ENCODE measurements at regions not wholly inside any gene's neighbourhood (a gene's known extent, or its start where the extent isn't known, plus 50 kb on each side); places are given as distances from the start of the nearest gene placed in this dataset.

DNA sequence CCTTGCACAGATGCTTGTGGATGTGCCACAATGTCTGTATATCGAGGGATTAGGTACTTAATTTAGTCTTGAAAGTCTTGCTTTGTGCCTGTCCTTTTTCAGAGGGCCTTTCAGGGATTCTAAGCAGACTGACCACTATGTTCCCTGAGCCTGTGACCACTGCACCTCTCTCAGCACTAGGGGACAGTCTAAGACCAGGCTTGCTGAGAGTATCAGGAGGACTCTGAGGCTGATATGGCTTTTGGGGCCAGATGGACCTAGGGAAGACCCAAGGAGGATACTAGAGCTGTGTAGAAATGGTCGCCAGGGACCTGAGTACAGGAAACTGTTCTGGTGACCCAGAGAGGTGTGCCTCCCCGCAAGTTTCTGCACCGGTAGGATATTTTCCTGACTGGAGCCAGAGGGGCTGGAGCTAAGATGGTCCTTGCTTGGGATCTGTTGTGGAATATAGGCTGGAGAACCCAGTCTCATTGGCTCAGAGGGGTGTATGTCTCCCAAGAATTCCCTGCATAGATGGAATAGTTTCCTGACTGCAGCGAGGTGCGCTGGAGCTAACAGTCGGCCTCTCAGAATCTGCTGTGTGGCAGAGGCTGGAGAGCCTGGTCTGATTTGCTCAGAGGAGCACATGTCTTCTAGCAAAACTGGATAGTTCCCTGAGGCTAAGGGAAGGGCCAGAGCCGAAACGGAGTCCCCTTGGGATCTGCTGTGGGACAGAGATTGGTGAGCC, 213.2 kb upstream of the DCBLD2 start:
- ChIA-PET CTCF (interaction anchor here (0.7 to 2.5 kb wide), 19 partner anchors 20 to 674 kb away, joined by 3 to 16 read pairs (median 4); no protein-coding TSS in a partner anchor), POLR2A (interaction anchor here (1.2 kb wide), 1 partner anchor 14 kb away, joined by 3 read pairs; no protein-coding TSS in a partner anchor)
- no peaks in the 10 kb centered on the region for H3K4me1 Mint-ChIP-seq (ENCODE audit: insufficient read depth, unreplicated experiment)
- no TSS peak for BruUV-seq (replicated peaks)
- no peak overlapping the region for H3K27ac Mint-ChIP-seq (ENCODE audit: low read depth, unreplicated experiment)
- H3K36me3 Mint-ChIP-seq (ENCODE audit: insufficient read depth, unreplicated experiment): no peaks in the 10 kb centered on the region
- no peaks in the 10 kb centered on the region for H3K27me3 Mint-ChIP-seq (ENCODE audit: insufficient read depth, unreplicated experiment)
- TF ChIP-seq, protein P1, sequence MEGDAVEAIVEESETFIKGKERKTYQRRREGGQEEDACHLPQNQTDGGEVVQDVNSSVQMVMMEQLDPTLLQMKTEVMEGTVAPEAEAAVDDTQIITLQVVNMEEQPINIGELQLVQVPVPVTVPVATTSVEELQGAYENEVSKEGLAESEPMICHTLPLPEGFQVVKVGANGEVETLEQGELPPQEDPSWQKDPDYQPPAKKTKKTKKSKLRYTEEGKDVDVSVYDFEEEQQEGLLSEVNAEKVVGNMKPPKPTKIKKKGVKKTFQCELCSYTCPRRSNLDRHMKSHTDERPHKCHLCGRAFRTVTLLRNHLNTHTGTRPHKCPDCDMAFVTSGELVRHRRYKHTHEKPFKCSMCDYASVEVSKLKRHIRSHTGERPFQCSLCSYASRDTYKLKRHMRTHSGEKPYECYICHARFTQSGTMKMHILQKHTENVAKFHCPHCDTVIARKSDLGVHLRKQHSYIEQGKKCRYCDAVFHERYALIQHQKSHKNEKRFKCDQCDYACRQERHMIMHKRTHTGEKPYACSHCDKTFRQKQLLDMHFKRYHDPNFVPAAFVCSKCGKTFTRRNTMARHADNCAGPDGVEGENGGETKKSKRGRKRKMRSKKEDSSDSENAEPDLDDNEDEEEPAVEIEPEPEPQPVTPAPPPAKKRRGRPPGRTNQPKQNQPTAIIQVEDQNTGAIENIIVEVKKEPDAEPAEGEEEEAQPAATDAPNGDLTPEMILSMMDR (IDR thresholded peaks at IDR 0.05; ENCODE audit: unreplicated experiment): peak; percentile 82
- intact Hi-C loops (cut with micrococcal nuclease): loop anchor here (1.0 to 10.0 kb wide), 8 partner anchors 59 to 693 kb away; partner anchors contain the start of gene COL8A1
- no peak overlapping the region for H3K4me3 Mint-ChIP-seq (ENCODE audit: unreplicated experiment)
- H3K9me3 Mint-ChIP-seq (ENCODE audit: unreplicated experiment): no peaks in the 10 kb centered on the region
- peak; percentile 76 for DNase-seq (ENCODE audit: unreplicated experiment)

DNA sequence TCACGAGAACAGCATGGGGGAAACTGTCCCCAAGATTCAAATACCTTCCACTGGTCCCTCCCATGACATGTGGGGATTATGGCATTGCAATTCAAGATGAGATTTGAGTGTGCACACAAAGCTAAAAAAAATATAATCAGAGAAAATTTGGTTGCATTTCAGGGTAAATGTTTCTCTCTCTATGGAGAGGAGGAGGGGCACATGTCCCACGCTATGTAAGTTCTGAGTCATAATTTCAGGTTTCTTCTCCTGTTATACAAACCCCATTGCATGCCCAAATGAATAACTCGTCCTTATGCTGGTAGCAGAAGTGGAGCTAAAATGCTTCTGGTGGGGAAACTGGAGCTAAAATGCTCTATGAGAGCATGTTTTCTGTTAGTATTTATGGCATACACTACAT, 209.7 kb upstream of the DCBLD2 start:
- no peak overlapping the region for H3K27ac Mint-ChIP-seq (ENCODE audit: low read depth, unreplicated experiment)
- POLR2A ChIA-PET: no interaction called here
- no peak overlapping the region for H3K4me3 Mint-ChIP-seq (ENCODE audit: unreplicated experiment)

DNA sequence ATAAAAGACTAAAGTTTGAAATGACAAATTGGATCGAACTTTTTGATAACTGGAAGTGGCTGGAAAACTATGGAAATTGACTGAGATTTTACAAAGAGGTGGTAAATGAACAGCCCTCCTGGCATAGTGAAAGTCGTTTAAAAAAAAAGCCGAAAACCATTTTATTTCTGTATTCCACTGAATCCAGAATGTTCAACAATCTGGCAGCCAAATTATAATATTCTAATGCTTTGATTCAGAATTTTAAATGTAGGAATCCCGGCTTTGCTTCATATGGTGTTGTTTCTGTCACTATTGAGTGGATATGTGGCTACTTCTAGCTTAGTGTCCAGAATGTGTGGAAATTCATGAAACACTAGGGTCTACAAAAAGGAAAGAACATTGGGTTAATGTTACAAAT, 208.9 kb upstream of the DCBLD2 start:
- Mint-ChIP-seq H3K4me3 (ENCODE audit: unreplicated experiment) (no peak overlapping the region), H3K4me1 (ENCODE audit: insufficient read depth, unreplicated experiment) (peaks cover 11% of the 10 kb centered on the region), H3K36me3 (ENCODE audit: insufficient read depth, unreplicated experiment) (no peaks in the 10 kb centered on the region), H3K9me3 (ENCODE audit: unreplicated experiment) (no peaks in the 10 kb centered on the region), H3K27ac (ENCODE audit: low read depth, unreplicated experiment) (no peak overlapping the region), H3K27me3 (ENCODE audit: insufficient read depth, unreplicated experiment) (no peaks in the 10 kb centered on the region)
- no TSS peak for BruUV-seq (replicated peaks)
- no peak for DNase-seq (ENCODE audit: unreplicated experiment)
- TF ChIP-seq, protein P1 (IDR thresholded peaks at IDR 0.05; ENCODE audit: unreplicated experiment): no peak
- ChIA-PET POLR2A (no interaction called here), CTCF (interaction anchor here (0.7 to 1.2 kb wide), 3 partner anchors 18 to 1937 kb away, joined by 3 read pairs; no protein-coding TSS in a partner anchor)
- intact Hi-C loops (cut with micrococcal nuclease): loop anchor here (5.0 to 10.0 kb wide), 3 partner anchors 384 to 697 kb away; partner anchors contain the start of gene COL8A1

More for the DNA sequence above, 209.7 kb upstream of the DCBLD2 start:
- peaks cover 11% of the 10 kb centered on the region for H3K4me1 Mint-ChIP-seq (ENCODE audit: insufficient read depth, unreplicated experiment)
- no peaks in the 10 kb centered on the region for H3K27me3 Mint-ChIP-seq (ENCODE audit: insufficient read depth, unreplicated experiment)
- H3K36me3 Mint-ChIP-seq (ENCODE audit: insufficient read depth, unreplicated experiment): no peaks in the 10 kb centered on the region
- H3K9me3 Mint-ChIP-seq (ENCODE audit: unreplicated experiment): no peaks in the 10 kb centered on the region
- DNase-seq (ENCODE audit: unreplicated experiment): peak; percentile 35
- BruUV-seq (replicated peaks): no TSS peak
- intact Hi-C loops (cut with micrococcal nuclease): loop anchor here (5.0 to 10.0 kb wide), 3 partner anchors 384 to 696 kb away; partner anchors contain the start of gene COL8A1
- TF ChIP-seq, protein P1 (IDR thresholded peaks at IDR 0.05; ENCODE audit: unreplicated experiment): no peak
- CTCF ChIA-PET: interaction anchor here (0.6 to 1.2 kb wide), 5 partner anchors 17 to 809 kb away, joined by 3 to 4 read pairs (median 3); no protein-coding TSS in a partner anchor

DNA sequence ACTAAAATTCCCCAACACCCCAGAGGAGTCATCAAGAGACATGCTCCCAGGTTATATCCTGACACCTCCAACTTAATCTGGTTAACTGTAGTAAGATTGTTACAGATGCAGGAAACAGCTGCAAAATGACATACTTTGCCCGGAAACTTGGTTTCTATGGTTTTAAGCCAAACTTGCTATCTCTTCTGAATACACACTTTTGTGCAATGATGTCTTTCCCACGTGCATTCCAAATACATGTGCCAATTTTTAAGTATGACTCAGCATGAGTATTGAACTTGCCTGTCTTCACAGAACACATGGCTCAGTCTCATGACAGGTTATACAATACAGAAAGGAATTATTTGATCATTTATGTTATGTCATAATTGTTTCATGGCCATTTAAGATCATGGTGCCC, 207.0 kb upstream of the DCBLD2 start:
- no peaks in the 10 kb centered on the region for H3K36me3 Mint-ChIP-seq (ENCODE audit: insufficient read depth, unreplicated experiment)
- CTCF ChIA-PET: interaction anchor here (0.9 to 1.5 kb wide), 4 partner anchors 62 to 645 kb away, joined by 3 to 8 read pairs (median 5); no protein-coding TSS in a partner anchor

More for the DNA sequence above, 207.0 kb upstream of the DCBLD2 start:
- no TSS peak for BruUV-seq (replicated peaks)
- Mint-ChIP-seq H3K9me3 (ENCODE audit: unreplicated experiment) (no peaks in the 10 kb centered on the region), H3K4me1 (ENCODE audit: insufficient read depth, unreplicated experiment) (peaks cover 11% of the 10 kb centered on the region), H3K27me3 (ENCODE audit: insufficient read depth, unreplicated experiment) (no peaks in the 10 kb centered on the region), H3K4me3 (ENCODE audit: unreplicated experiment) (no peak overlapping the region), H3K27ac (ENCODE audit: low read depth, unreplicated experiment) (peak overlapping the region; percentile 31)
- POLR2A ChIA-PET: interaction anchor here (0.7 to 0.8 kb wide), 2 partner anchors 23 to 529 kb away, joined by 3 read pairs; no protein-coding TSS in a partner anchor
- TF ChIP-seq, protein P1 (IDR thresholded peaks at IDR 0.05; ENCODE audit: unreplicated experiment): no peak
- peak; percentile 92 for DNase-seq (ENCODE audit: unreplicated experiment)
- intact Hi-C loops (cut with micrococcal nuclease): no loop called here

Data from MCF 10A (cell line).